Caki2 (cell line): ENCODE measurements at regions not wholly inside any gene's neighbourhood (a gene's known extent, or its start where the extent isn't known, plus 50 kb on each side); places are given as distances from the start of the nearest gene placed in this dataset.
"Not testable (repeated sequence)": the region's sequence is repeated elsewhere in the genome, so short reads cannot be mapped to it uniquely, and the experiment has no call there.

Experiments used
- DNase-seq: peaks from one replicate; pipeline ENCODE4 v3.0.0-alpha.2; 2015; ENCODE audit warnings: low read depth
- in situ Hi-C: cut with HindIII; loops from 2 replicates; pipeline ENCODE4 v1.10.0; 2016; ENCODE audit warnings: low sequenced_read_pairs, low pct_unique_long_range_greater_than_20kb, mixed read lengths

GRCh38 chr12:91483471-91483985, 300.9 kb upstream of the DCN start:
- in situ Hi-C loops, result no loop called here
- DNase-seq, result no peak

- in situ Hi-C loops, result no loop called here
- DNase-seq, result no peak
Observed at GRCh38 chr12:91482231-91482630, 299.6 kb upstream of the DCN start.

- in situ Hi-C loops, result no loop called here
Observed at GRCh38 chr12:91478500-91478899, 295.9 kb upstream of the DCN start.

GRCh38 chr12:91467686-91468085, 285.1 kb upstream of the DCN start:
- in situ Hi-C loops, result no loop called here
- no peak for DNase-seq

More at GRCh38 chr12:91478500-91478899, 295.9 kb upstream of the DCN start:
- DNase-seq, result no peak

- no peak for DNase-seq
- in situ Hi-C loops, result no loop called here
Observed at GRCh38 chr12:91461061-91461460, 278.4 kb upstream of the DCN start.

GRCh38 chr12:91460469-91460868, 277.9 kb upstream of the DCN start:
- in situ Hi-C loops, result no loop called here
- no peak for DNase-seq

GRCh38 chr12:91455321-91455720, 272.7 kb upstream of the DCN start:
- no peak for DNase-seq
- in situ Hi-C loops, result no loop called here

- DNase-seq, result no peak
- in situ Hi-C loops, result no loop called here
Observed at GRCh38 chr12:91454179-91454578, 271.6 kb upstream of the DCN start.

GRCh38 chr12:91452464-91452863, 269.8 kb upstream of the DCN start:
- in situ Hi-C loops, DNase-seq: not testable (repeated sequence)

GRCh38 chr12:91441993-91442952, 259.7 kb upstream of the DCN start:
- DNase-seq, result no peak
- in situ Hi-C loops, result no loop called here

- in situ Hi-C loops, result no loop called here
- DNase-seq, result no peak
Observed at GRCh38 chr12:91441246-91441645, 258.6 kb upstream of the DCN start.

GRCh38 chr12:91434081-91434480, 251.5 kb upstream of the DCN start:
- in situ Hi-C loops, result no loop called here
- no peak for DNase-seq

GRCh38 chr12:91432755-91433154, 250.1 kb upstream of the DCN start:
- DNase-seq, result no peak
- in situ Hi-C loops, result no loop called here

- no peak for DNase-seq
- in situ Hi-C loops, result no loop called here
Observed at GRCh38 chr12:91432089-91432488, 249.5 kb upstream of the DCN start.

- DNase-seq, result no peak
- in situ Hi-C loops, result no loop called here
Observed at GRCh38 chr12:91424506-91424905, 241.9 kb upstream of the DCN start.

GRCh38 chr12:91423693-91424050, 241.1 kb upstream of the DCN start:
- DNase-seq, result no peak
- in situ Hi-C loops, result no loop called here

GRCh38 chr12:91422811-91423692, 240.4 kb upstream of the DCN start:
- no peak for DNase-seq
- in situ Hi-C loops, result no loop called here

- in situ Hi-C loops, result no loop called here
- no peak for DNase-seq
Observed at GRCh38 chr12:91422127-91422526, 239.5 kb upstream of the DCN start.

- no peak for DNase-seq
- in situ Hi-C loops, result no loop called here
Observed at GRCh38 chr12:91419809-91420208, 237.2 kb upstream of the DCN start.
